HG02571 (cell line): ENCODE measurements at regions not wholly inside any gene's neighbourhood (a gene's known extent, or its start where the extent isn't known, plus 50 kb on each side); places are given as distances from the start of the nearest gene placed in this dataset.
"Not testable (repeated sequence)": the region's sequence is repeated elsewhere in the genome, so short reads cannot be mapped to it uniquely, and the experiment has no call there.

Experiments
- ATAC-seq: cut with Tn5 transposase; IDR thresholded peaks from one replicate; pipeline ENCODE4 v1.9.1; 2021; ENCODE audit warnings: mild to moderate bottlenecking, moderate library complexity; ENCODE audit not compliant: unreplicated experiment

GRCh38 chr13:44887515-44887914 is 101.8 kb downstream of the NUFIP1 start:
- no peak for ATAC-seq

DNA sequence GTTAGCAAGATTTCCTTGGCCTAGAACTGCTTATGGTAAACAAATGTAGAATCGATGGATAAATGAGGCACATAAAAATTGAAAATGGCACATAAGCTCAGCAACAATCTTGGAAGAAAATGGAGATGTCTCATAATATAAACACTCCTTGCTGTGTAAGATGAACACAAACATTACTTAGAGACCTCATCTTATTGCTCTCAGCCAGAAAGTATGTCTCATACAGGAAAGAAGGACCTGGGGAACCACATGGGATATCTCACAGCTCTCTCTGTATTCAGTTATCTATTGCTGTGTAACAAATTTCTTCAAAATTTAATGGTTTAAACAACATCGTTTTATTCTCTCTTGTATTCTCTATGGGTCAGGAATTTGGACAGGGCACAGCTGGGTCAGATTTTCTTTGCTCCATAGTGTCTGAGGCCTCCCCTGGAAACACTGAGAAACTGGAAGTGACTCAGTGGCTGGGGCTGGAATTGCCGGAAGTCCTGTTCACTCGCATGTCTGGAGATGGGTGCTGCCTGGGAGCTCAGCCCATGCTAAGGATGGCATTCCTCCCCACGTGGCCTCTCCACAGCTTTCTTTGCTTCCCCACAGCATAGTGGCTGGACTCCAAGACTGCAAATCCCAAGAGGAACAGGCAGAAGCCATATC is 105.1 kb downstream of the NUFIP1 start:
- no peak for ATAC-seq

DNA sequence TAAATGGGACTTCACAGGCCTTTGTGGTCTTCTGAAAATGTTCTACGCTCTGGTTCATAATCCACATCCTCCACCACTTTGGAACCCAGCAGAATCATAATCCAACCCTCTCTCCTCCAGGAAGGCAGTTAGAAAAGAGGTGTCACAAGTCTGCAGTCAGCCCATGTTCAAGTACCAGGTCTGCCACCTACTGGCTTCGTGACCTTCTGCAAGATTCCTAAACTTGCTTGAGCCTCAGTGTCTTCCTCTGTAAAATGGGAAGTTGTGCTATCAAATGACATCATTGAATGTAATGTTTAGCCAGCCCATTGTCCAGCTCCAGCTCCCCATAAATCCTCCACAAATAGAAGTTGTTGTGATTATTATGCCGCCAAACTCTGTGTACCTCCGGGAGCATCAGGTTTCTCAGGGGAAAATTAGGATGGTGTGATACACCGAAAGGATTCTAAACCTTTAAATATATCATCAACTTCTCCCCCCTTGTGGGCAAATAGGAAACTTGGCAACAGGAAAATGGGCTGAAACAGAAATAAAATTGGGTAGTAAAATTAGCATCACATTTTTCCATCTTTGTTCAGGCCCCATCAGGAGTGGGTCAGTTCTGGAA is 109.7 kb downstream of the NUFIP1 start:
- no peak for ATAC-seq

GRCh38 chr13:44876782-44877324 is 112.4 kb downstream of the NUFIP1 start:
- ATAC-seq, result no peak

DNA sequence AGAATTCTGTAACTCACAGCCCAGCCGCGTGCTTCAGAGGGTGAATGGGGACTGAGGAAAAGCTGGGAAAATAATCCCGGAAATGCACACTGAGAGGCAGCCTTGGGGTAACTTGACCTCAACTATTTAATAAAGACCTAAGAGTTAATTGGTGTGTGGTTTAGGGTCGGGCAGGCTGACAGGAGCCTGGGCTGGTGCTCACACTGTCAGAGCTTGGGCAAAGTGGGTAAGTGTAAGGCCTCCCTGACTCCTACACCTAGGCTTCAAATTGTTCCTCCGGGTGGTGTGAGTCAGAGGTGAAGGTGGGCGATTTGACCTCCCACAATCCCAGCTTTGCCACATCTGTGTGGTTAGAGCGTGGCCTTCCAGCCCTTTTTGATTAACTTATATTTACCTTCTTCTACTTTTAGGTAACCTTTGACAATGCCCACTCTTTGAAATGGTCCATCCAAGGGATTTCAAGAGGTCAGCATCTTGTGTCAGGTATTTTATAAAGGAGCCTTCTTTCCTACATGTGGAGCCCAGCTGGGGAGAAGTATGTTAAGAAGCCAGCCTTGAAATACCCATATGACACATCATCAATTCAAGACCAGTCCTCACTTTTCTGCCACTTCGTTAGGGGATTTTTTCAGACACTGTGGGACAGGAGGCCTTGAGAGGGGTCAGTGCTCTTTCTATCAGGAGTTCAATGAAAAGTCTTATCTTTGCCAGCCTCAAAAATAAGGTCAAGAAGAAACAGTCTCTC is 114.2 kb downstream of the NUFIP1 start:
- ATAC-seq, result no peak

- no peak for ATAC-seq
Observed at GRCh38 chr13:44874176-44874575, 115.1 kb downstream of the NUFIP1 start.

- no peak for ATAC-seq
Observed at GRCh38 chr13:44873461-44873860, 115.8 kb downstream of the NUFIP1 start.

DNA sequence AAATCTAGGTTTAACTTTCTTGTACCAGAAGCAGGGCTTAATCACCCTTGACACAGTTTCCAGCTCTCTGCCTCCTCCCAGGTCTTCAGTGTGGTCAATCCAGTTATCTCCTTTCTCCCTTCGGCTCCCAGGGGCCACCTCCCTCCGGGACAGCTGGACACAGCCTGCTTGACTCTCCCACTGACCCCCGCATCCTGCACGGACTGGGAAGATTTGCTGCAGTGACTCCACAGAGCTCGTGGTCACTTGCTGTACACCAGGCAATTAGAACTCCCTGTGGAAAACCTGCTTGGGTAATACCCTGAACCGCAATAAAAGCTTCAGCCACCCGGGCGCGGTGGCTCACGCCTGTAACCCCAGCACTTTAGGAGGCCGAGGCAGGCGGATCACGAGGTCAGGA is 116.5 kb downstream of the NUFIP1 start:
- no peak for ATAC-seq

DNA sequence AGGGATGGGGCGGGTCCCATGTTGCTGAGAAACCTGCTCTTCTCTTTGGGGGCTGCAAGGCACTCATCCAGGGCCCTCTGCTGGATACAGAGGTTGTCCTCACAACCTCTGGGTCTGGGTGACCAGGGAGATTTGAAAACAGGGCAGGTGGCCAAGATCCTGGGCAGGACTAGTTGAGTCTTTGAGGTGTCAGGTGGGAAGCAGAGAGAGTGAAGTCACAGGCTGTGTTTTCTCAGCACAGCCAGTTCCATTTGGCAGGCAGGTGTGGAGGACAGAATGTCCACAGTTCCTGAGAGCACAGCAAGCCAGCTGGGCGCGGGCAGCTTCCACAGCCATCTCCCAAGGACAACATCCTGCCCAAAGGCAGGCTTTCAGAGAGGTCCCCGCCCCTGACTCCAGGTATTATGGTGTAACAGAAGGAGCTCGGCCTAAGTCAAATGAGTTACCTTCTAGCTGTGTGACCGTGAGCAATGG is 118.8 kb downstream of the NUFIP1 start:
- no peak for ATAC-seq

- no peak for ATAC-seq
Observed at GRCh38 chr13:44869167-44869566, 120.1 kb downstream of the NUFIP1 start.

GRCh38 chr13:44868397-44868796 is 120.9 kb downstream of the NUFIP1 start:
- ATAC-seq, result peak; percentile 63

GRCh38 chr13:44867825-44868224 is 121.4 kb downstream of the NUFIP1 start:
- ATAC-seq, result no peak

DNA sequence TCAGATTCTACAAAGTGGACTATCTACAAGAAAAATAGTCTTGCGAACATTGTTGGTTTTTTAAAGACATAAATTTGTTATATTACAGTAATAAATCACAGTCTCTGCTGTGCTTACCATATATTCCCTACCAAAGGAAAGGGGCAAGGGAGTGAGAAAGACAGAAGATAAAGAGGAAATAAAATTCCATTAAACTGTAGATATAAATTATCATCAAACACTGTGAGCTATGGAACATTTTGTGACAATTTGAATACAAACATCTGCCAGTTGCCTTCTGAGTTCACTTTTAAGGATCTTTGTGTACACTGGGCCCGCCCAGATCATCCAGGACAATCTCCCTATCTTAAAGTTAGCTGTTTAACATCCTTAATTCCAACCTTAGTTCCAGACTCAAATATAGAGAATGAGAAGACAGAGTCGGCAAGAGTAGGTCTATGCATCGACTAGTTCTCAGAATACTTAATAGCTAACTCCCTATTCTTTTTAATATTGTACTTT is 122.8 kb downstream of the NUFIP1 start:
- ATAC-seq, result no peak

- ATAC-seq, result no peak
Observed at GRCh38 chr13:44865722-44866410, 123.4 kb downstream of the NUFIP1 start.

GRCh38 chr13:44863641-44864040 is 125.6 kb downstream of the NUFIP1 start:
- ATAC-seq, result not testable (repeated sequence)

GRCh38 chr13:44860454-44860853 is 128.8 kb downstream of the NUFIP1 start:
- no peak for ATAC-seq

GRCh38 chr13:44857736-44858135 is 131.5 kb downstream of the NUFIP1 start:
- ATAC-seq, result no peak

- no peak for ATAC-seq
Observed at GRCh38 chr13:44857061-44857460, 132.2 kb downstream of the NUFIP1 start.

- no peak for ATAC-seq
Observed at GRCh38 chr13:44855860-44856259, 133.4 kb downstream of the NUFIP1 start.

DNA sequence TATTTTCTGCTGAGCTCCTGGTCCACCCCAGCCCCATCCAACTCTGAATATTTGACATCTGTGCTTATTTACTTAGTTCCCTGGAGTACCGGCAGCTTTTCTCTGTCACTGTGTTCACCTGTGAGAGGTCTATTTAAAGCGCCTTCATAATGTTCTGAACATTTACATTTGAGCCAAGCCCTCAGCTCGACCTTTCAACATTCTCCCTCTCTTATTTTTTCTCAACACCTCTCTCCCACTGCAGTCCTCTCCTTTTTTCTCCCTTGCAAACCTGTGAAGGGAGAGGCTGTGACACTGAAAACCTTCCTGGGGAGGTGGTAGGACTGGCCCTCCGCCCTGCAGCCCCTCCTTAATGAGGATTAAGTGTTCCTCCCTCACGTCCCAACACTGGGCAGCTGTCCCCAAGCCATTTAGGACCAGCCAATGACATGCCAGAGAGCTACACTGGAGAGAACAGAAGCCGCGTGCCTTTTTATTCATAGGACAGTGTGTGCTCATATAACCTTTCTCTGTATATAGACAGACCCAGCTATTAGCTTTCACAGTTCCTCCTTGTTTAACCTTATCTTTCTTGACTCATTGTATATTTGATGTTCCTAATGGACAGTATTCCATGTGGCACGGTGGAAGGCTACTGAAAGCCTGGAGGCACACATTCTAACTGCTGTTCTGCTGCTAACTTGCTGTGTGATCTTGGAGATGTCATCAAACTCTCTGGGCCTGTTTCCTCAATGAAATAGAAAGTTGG is 134.8 kb downstream of the NUFIP1 start:
- no peak for ATAC-seq
